ENCODE measurements at regions not wholly inside any gene's neighbourhood (a gene's known extent, or its start where the extent isn't known, plus 50 kb on each side); places are given as distances from the start of the nearest gene placed in this dataset.

DNA sequence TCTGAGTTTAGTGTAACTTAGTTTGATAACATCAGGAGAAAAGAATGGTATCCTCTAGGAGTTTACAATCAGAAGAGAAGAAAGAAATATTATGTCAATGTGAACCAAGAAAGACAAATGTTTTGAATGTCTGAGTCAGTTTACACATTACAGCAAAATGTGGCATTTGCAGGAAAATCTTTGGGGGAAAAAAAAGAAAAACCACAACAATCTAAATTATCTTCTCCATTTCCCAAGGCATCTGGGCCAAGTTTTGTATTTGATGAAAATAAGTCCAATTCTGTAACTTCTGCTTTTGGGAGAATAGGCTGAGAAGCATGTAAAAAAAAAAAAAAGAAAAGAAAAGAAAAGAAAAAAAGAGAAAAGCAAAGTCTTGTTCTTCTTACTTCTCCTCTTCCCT, 58.8 kb upstream of the FLRT2 start:
- Mint-ChIP-seq H3K27me3 (no peaks in the 10 kb centered on the region), H3K36me3 (no peaks in the 10 kb centered on the region), H3K9me3 (peaks cover 0 to 5% (median 0%) of the 10 kb centered on the region in 11 donors), H3K27ac (no peak overlapping the region), H3K4me1 (no peaks in the 10 kb centered on the region), H3K4me3 (no peak overlapping the region)
- intact Hi-C loops (cut with micrococcal nuclease) = no loop called here
- Histone ChIP-seq H3K36me3 (ENCODE audit: control insufficient read depth in 2 of 3, insufficient read depth in 3 of 3, low read length in 3 of 3) (no peaks in the 10 kb centered on the region), H3K27ac (ENCODE audit: low read depth, low read length) (no peak overlapping the region), H3K27me3 (ENCODE audit: control insufficient read depth in 2 of 2, insufficient read depth in 2 of 2, low read length in 2 of 2) (peaks cover 0 to 4% of the 10 kb centered on the region in 2 donors), H3K9me3 (ENCODE audit: control insufficient read depth in 2 of 3, low read length in 3 of 3) (peaks cover 0 to 4% (median 0%) of the 10 kb centered on the region in 3 experiments), H3K4me3 (ENCODE audit: low read length) (no peak overlapping the region), H3K4me1 (ENCODE audit: control insufficient read depth in 2 of 2, insufficient read depth in 2 of 2, low read length in 2 of 2) (no peaks in the 10 kb centered on the region)
- DNase-seq (no peak), ATAC-seq (no peak)
- CTCF ChIA-PET = no interaction called here
- POLR2A ChIA-PET = no interaction called here

DNA sequence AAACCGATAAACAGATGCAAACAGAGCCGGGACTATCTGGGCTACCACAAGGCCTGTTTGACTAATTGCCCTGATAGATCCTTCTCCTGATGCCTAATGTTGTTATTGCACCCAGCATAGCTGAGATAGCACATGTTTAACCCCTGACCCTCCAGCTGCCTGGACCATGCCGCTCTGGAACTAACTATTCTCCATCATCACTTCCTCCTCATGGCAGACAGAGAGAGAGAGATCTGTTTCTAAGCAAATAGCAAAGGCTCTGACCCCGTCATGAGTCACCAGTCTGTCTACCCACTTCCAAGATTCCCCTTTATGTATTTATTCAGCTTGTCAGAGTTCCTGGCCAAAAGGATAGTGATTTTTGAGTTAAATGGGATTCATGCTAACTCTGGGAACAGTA, 58.2 kb upstream of the FLRT2 start:
- DNase-seq = no peak
- CTCF ChIA-PET = no interaction called here
- Mint-ChIP-seq H3K4me3 (no peak overlapping the region), H3K4me1 (no peaks in the 10 kb centered on the region), H3K27me3 (no peaks in the 10 kb centered on the region), H3K9me3 (peaks cover 0 to 5% (median 0%) of the 10 kb centered on the region in 11 donors), H3K36me3 (no peaks in the 10 kb centered on the region), H3K27ac (no peak overlapping the region)
- no peak for ATAC-seq
- Histone ChIP-seq H3K27ac (ENCODE audit: low read depth, low read length) (no peak overlapping the region), H3K4me3 (ENCODE audit: low read length) (no peak overlapping the region), H3K4me1 (ENCODE audit: control insufficient read depth in 2 of 2, insufficient read depth in 2 of 2, low read length in 2 of 2) (no peaks in the 10 kb centered on the region), H3K27me3 (ENCODE audit: control insufficient read depth in 2 of 2, insufficient read depth in 2 of 2, low read length in 2 of 2) (peaks cover 0 to 4% of the 10 kb centered on the region in 2 donors), H3K9me3 (ENCODE audit: control insufficient read depth in 2 of 3, low read length in 3 of 3) (peaks cover 0 to 4% (median 0%) of the 10 kb centered on the region in 3 experiments), H3K36me3 (ENCODE audit: control insufficient read depth in 2 of 3, insufficient read depth in 3 of 3, low read length in 3 of 3) (no peaks in the 10 kb centered on the region)
- intact Hi-C loops (cut with micrococcal nuclease) = no loop called here
- POLR2A ChIA-PET = no interaction called here

DNA sequence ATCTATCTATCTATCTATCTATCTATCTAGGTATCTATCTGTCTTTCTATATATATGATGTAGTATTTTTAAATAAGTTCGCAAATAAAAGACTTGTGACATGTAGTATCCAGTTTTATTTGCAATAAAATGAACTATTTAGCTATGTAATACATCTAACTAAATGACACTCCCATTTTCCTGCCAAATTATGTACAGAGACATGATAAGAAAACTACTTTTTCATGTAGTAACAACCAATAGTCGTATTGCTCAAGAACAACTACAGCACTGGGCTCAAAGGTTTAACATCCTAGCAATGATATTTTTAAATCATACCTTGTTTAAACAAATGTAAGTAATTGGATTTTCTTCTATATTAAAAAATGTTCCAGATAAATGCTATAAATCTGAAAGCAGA, 55.5 kb upstream of the FLRT2 start:
- DNase-seq = no peak
- no peaks in the 10 kb centered on the region for H3K4me1 Mint-ChIP-seq
- no peaks in the 10 kb centered on the region for H3K36me3 Mint-ChIP-seq
- no peak overlapping the region for H3K4me3 ChIP-seq (ENCODE audit: low read length)
- ChIA-PET POLR2A (no interaction called here), CTCF (no interaction called here)
- H3K9me3 Mint-ChIP-seq = peaks cover 0 to 5% (median 0%) of the 10 kb centered on the region in 11 donors
- intact Hi-C loops (cut with micrococcal nuclease) = no loop called here
- no peaks in the 10 kb centered on the region for H3K9me3 ChIP-seq (ENCODE audit: control insufficient read depth in 2 of 3, low read length in 3 of 3)
- H3K27ac Mint-ChIP-seq = no peak overlapping the region
- ATAC-seq = no peak
- no peak overlapping the region for H3K4me3 Mint-ChIP-seq
- H3K27me3 ChIP-seq (ENCODE audit: control insufficient read depth in 2 of 2, insufficient read depth in 2 of 2, low read length in 2 of 2) = peaks cover 0 to 4% of the 10 kb centered on the region in 2 donors
- no peaks in the 10 kb centered on the region for H3K4me1 ChIP-seq (ENCODE audit: control insufficient read depth in 2 of 2, insufficient read depth in 2 of 2, low read length in 2 of 2)
- no peaks in the 10 kb centered on the region for H3K36me3 ChIP-seq (ENCODE audit: control insufficient read depth in 2 of 3, insufficient read depth in 3 of 3, low read length in 3 of 3)
- H3K27me3 Mint-ChIP-seq = no peaks in the 10 kb centered on the region
- H3K27ac ChIP-seq (ENCODE audit: low read depth, low read length) = no peak overlapping the region

GRCh38 chr14:85475113-85475512, 54.8 kb upstream of the FLRT2 start:
- no peak overlapping the region for H3K27ac Mint-ChIP-seq
- H3K27ac ChIP-seq (ENCODE audit: low read depth, low read length) = no peak overlapping the region
- H3K4me1 ChIP-seq (ENCODE audit: control insufficient read depth in 2 of 2, insufficient read depth in 2 of 2, low read length in 2 of 2) = no peaks in the 10 kb centered on the region
- ChIA-PET CTCF (no interaction called here), POLR2A (no interaction called here)
- no peaks in the 10 kb centered on the region for H3K36me3 Mint-ChIP-seq
- no peaks in the 10 kb centered on the region for H3K9me3 ChIP-seq (ENCODE audit: control insufficient read depth in 2 of 3, low read length in 3 of 3)
- intact Hi-C loops (cut with micrococcal nuclease) = no loop called here
- H3K4me1 Mint-ChIP-seq = no peaks in the 10 kb centered on the region
- peaks cover 0 to 4% of the 10 kb centered on the region in 2 donors for H3K27me3 ChIP-seq (ENCODE audit: control insufficient read depth in 2 of 2, insufficient read depth in 2 of 2, low read length in 2 of 2)
- H3K9me3 Mint-ChIP-seq = peaks cover 0 to 5% (median 0%) of the 10 kb centered on the region in 11 donors
- H3K4me3 ChIP-seq (ENCODE audit: low read length) = no peak overlapping the region
- H3K27me3 Mint-ChIP-seq = no peaks in the 10 kb centered on the region
- DNase-seq (no peak), ATAC-seq (no peak)
- H3K4me3 Mint-ChIP-seq = no peak overlapping the region
- H3K36me3 ChIP-seq (ENCODE audit: control insufficient read depth in 2 of 3, insufficient read depth in 3 of 3, low read length in 3 of 3) = no peaks in the 10 kb centered on the region

DNA sequence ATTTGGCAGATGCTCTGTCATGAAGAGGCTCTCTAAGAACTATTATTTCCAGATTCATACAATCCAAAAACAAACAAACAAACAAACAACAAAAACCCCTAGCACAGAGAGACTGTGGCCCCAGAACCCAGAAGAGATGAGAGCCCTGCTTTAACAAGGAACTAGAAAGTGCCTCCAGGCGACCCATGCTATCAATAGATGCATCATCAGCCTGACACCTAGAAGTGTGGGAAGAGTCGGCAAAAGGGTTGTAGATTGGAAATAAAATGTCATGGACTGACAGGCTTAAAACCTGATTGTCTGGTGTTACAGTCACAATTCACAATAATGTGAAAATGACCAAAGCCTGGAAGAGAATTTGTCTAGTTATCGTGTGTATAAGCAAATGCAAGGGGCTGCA, 50.6 kb upstream of the FLRT2 start:
- Mint-ChIP-seq H3K9me3 (peaks cover 0 to 2% (median 0%) of the 10 kb centered on the region in 11 donors), H3K27me3 (no peaks in the 10 kb centered on the region), H3K4me1 (no peaks in the 10 kb centered on the region), H3K36me3 (no peaks in the 10 kb centered on the region), H3K27ac (no peak overlapping the region), H3K4me3 (no peak overlapping the region)
- Histone ChIP-seq H3K4me3 (ENCODE audit: low read length) (no peak overlapping the region), H3K27me3 (ENCODE audit: control insufficient read depth in 2 of 2, insufficient read depth in 2 of 2, low read length in 2 of 2) (peaks cover 0 to 4% of the 10 kb centered on the region in 2 donors), H3K4me1 (ENCODE audit: control insufficient read depth in 2 of 2, insufficient read depth in 2 of 2, low read length in 2 of 2) (no peaks in the 10 kb centered on the region), H3K9me3 (ENCODE audit: control insufficient read depth in 2 of 3, low read length in 3 of 3) (no peaks in the 10 kb centered on the region), H3K27ac (ENCODE audit: low read depth, low read length) (no peak overlapping the region), H3K36me3 (ENCODE audit: control insufficient read depth in 2 of 3, insufficient read depth in 3 of 3, low read length in 3 of 3) (no peaks in the 10 kb centered on the region)
- no peak for DNase-seq
- intact Hi-C loops (cut with micrococcal nuclease) = no loop called here
- ChIA-PET POLR2A (no interaction called here), CTCF (no interaction called here)
- ATAC-seq = no peak

DNA sequence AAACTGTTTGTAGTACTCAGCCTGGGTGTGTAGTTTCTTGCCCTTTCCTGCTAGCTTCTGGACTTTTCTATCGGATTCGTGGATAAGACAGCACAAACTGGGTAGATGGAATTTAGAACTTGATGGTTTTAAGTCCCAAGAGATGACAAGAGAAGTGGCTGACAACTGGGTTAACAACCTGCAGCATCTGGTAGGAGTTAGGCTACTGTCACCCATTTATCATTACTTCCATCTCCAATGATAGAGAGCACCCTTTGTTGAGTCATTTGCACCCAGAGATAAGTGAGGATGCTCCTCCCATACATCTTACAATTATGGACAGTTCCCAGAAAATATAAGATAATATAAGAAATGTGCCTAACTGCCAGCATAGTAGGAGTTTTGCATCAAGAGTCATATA, 50.2 kb upstream of the FLRT2 start:
- no peaks in the 10 kb centered on the region for H3K36me3 Mint-ChIP-seq
- ATAC-seq (no peak), DNase-seq (no peak)
- Histone ChIP-seq H3K4me1 (ENCODE audit: control insufficient read depth in 2 of 2, insufficient read depth in 2 of 2, low read length in 2 of 2) (no peaks in the 10 kb centered on the region), H3K36me3 (ENCODE audit: control insufficient read depth in 2 of 3, insufficient read depth in 3 of 3, low read length in 3 of 3) (no peaks in the 10 kb centered on the region), H3K27ac (ENCODE audit: low read depth, low read length) (no peak overlapping the region), H3K9me3 (ENCODE audit: control insufficient read depth in 2 of 3, low read length in 3 of 3) (no peaks in the 10 kb centered on the region), H3K4me3 (ENCODE audit: low read length) (no peak overlapping the region), H3K27me3 (ENCODE audit: control insufficient read depth in 2 of 2, insufficient read depth in 2 of 2, low read length in 2 of 2) (peaks cover 0 to 1% of the 10 kb centered on the region in 2 donors)
- no peaks in the 10 kb centered on the region for H3K27me3 Mint-ChIP-seq
- peaks cover 0 to 2% (median 0%) of the 10 kb centered on the region in 11 donors for H3K9me3 Mint-ChIP-seq
- no peaks in the 10 kb centered on the region for H3K4me1 Mint-ChIP-seq
- H3K4me3 Mint-ChIP-seq = no peak overlapping the region
- CTCF ChIA-PET = no interaction called here
- no peak overlapping the region for H3K27ac Mint-ChIP-seq
- POLR2A ChIA-PET = no interaction called here
- intact Hi-C loops (cut with micrococcal nuclease) = no loop called here

All from naive thymus-derived CD4-positive, alpha-beta T cell (primary cell).